ENCODE measurements at regions not wholly inside any gene's neighbourhood (a gene's known extent, or its start where the extent isn't known, plus 50 kb on each side); places are given as distances from the start of the nearest gene placed in this dataset.

DNA sequence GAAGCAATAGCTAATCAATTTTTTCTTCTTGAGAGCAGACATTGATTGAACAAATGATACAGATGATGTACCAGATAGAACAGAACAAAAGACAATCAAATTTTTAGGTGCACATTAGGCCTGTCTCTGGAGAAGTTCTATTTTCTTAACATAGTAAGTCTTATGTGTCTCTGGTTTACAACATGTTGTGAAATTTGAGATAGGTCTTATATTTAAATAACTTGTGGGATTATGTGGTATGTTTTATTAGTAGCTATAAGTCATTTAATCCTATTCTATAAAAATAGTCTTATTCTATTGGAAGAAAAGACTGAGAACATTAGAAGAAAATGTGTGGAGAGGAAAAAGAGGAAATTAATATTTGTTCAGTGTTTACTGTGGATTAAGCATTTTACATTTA, 358.0 kb downstream of the ATP23 start:
- H3K4me1 ChIP-seq, result peaks cover 0 to 7% (median 3%) of the 10 kb centered on the region in 3 donors
- H3K27me3 ChIP-seq, result no peaks in the 10 kb centered on the region
- ATAC-seq (no peak), FAIRE-seq (no peak), DNase-seq (no peak)
- no peaks in the 10 kb centered on the region for H3K9me3 ChIP-seq
- no peaks in the 10 kb centered on the region for H3K36me3 ChIP-seq
- TF ChIP-seq, protein P1, sequence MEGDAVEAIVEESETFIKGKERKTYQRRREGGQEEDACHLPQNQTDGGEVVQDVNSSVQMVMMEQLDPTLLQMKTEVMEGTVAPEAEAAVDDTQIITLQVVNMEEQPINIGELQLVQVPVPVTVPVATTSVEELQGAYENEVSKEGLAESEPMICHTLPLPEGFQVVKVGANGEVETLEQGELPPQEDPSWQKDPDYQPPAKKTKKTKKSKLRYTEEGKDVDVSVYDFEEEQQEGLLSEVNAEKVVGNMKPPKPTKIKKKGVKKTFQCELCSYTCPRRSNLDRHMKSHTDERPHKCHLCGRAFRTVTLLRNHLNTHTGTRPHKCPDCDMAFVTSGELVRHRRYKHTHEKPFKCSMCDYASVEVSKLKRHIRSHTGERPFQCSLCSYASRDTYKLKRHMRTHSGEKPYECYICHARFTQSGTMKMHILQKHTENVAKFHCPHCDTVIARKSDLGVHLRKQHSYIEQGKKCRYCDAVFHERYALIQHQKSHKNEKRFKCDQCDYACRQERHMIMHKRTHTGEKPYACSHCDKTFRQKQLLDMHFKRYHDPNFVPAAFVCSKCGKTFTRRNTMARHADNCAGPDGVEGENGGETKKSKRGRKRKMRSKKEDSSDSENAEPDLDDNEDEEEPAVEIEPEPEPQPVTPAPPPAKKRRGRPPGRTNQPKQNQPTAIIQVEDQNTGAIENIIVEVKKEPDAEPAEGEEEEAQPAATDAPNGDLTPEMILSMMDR (IDR thresholded peaks at IDR 0.05), result no peak
- H3K27ac ChIP-seq, result no peak overlapping the region
- intact Hi-C loops (cut with DNase I), result no loop called here
- no peak overlapping the region for H3K4me3 ChIP-seq

DNA sequence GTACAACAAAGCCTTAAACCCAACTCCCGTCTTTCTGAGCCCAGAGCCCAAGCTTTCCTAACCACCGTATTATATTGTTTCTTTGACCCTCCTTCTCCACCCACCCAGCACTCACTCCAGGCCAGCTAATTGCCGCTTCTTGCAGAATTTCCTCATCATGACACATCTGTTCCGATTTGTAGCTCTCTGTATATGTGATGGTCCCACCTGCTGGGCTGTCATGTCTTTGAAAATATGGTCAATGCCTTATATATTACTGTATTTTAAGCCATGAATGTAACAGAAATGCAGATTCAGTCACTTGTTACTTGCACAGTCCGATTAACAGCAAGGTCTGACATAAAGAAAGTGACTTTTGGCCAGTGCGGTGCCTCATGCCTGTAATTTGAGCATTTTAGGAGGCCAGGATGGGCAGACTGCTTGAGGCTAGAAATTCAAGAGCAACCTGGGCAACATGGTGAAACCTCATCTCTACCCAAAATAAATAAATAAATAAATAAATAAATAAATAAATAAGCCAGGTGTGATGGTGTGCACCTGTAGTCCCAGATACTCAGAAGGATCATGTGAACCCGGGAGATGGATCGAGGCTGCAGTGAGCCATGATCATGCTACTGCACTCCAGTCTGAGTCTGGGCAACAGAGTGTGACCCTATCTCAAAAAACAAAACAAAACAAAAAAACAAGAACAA, 359.8 kb downstream of the ATP23 start:
- WGBS, 2 donors, result 89 to 94% methylated on average over 8 of the region's 8 CpGs
- Histone ChIP-seq H3K36me3 (no peaks in the 10 kb centered on the region), H3K4me1 (peaks cover 0 to 7% (median 3%) of the 10 kb centered on the region in 3 donors), H3K9me3 (no peaks in the 10 kb centered on the region), H3K27ac (no peak overlapping the region), H3K27me3 (no peaks in the 10 kb centered on the region), H3K4me3 (no peak overlapping the region)
- no peak for FAIRE-seq
- DNase-seq, result no peak
- TF ChIP-seq, protein P1 (IDR thresholded peaks at IDR 0.05), result no peak
- ATAC-seq, result no peak
- intact Hi-C loops (cut with DNase I), result loop anchor here in 1 of 3 donors (5.0 kb wide), 1 partner anchor 319 kb away; no protein-coding TSS in a partner anchor

DNA sequence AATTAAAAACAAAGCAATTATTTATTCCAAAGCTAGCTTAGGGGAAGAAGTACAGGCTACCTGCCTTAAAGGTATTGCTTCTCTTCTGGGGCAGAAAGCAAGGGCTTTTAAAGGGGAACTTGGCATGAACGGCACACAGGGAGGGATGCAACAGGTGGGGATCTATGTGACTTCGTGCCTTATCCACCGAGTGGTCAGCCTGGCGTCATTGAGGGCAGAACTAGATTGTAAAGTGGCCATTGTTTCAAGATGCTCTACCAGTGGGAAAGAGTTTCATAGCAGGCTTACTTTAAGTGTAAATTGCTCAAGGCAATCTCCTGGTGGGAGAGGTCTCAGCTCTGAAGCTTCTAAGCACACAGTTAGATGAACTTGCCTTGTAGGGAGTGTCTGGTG, 360.4 kb downstream of the ATP23 start:
- Histone ChIP-seq H3K9me3 (no peaks in the 10 kb centered on the region), H3K27me3 (no peaks in the 10 kb centered on the region), H3K36me3 (no peaks in the 10 kb centered on the region), H3K27ac (no peak overlapping the region), H3K4me1 (peaks cover 0 to 7% (median 3%) of the 10 kb centered on the region in 3 donors), H3K4me3 (no peak overlapping the region)
- WGBS, 2 donors, result 81 to 85% methylated on average over 4 of the region's 4 CpGs
- intact Hi-C loops (cut with DNase I), result loop anchor here in 1 of 3 donors (5.0 kb wide), 1 partner anchor 319 kb away; no protein-coding TSS in a partner anchor
- no peak for FAIRE-seq
- no peak for DNase-seq
- no peak for ATAC-seq
- TF ChIP-seq, protein P1 (IDR thresholded peaks at IDR 0.05), result no peak

DNA sequence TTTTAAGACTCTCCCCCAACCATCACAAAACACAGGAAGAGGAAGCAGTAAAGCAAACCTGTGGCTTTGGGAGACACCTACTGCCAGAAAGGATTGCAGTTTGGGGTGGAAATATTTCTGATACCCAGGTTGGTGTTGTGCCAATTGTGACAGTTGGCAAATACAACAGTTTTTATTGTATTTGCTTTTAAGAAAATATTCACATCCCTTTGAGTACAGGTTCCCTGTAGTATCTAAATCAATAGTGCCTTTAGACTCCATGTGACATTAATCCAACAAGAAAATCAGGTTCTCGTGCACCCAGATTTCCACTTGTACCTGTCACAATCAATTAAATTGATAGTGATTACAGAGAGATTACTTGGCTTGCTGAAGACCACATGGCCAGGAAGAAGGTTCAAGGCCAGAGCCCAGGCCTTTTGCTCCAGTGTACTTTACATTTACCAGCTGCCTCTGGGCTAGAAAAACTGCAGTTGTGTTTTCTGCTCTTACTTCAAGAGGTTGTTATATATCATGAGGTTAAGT, 361.2 kb downstream of the ATP23 start:
- peak overlapping the region in 1 of 4 donors; percentile 15 for H3K27ac ChIP-seq

More for the DNA sequence above, 361.2 kb downstream of the ATP23 start:
- FAIRE-seq, result no peak
- Histone ChIP-seq H3K4me3 (no peak overlapping the region), H3K36me3 (no peaks in the 10 kb centered on the region), H3K27me3 (no peaks in the 10 kb centered on the region), H3K4me1 (peaks cover 0 to 7% (median 3%) of the 10 kb centered on the region in 3 donors), H3K9me3 (no peaks in the 10 kb centered on the region)
- intact Hi-C loops (cut with DNase I), result loop anchor here in 1 of 3 donors (5.0 kb wide), 1 partner anchor 320 kb away; no protein-coding TSS in a partner anchor
- 17 to 19% methylated on average over 1 of the region's 1 CpG for WGBS, 2 donors
- peak; percentile 62 to 90 (median 79) for ATAC-seq
- peak in 2 of 6 donors; percentile 22 to 47 for DNase-seq
- TF ChIP-seq, protein P1 (IDR thresholded peaks at IDR 0.05), result no peak
